Activated CD8-positive, alpha-beta T cell treated with anti-CD3 and anti-CD28 coated beads, Interleukin-2, amount 10 ng/mL, durations not matched to agents 7 days and 5 days (primary cell): ENCODE measurements at regions not wholly inside any gene's neighbourhood (a gene's known extent, or its start where the extent isn't known, plus 50 kb on each side); places are given as distances from the start of the nearest gene placed in this dataset.

ENCODE experiments used
- ATAC-seq: fragments of 150-1000 bp; cut with Tn5 transposase; one replicate; pipeline ENCODE4 v1.10.0; 2021; ENCODE audit warnings: moderate library complexity
- CTCF ChIA-PET: fragments of 350-600 bp; sonication (Branson Sonifier 250); formaldehyde crosslinking; loops from one replicate; lab custom pipeline; 2021; ENCODE audit warnings: antibody characterized with exemption; lab: Charles Lee
- POLR2A ChIA-PET: fragments of 350-600 bp; sonication (Branson Sonifier 250); formaldehyde crosslinking; loops from one replicate; lab custom pipeline; 2021; ENCODE audit warnings: antibody characterized with exemption; lab: Charles Lee
- DNase-seq: peaks from one replicate; pipeline ENCODE4 v3.0.0-alpha.2; 2020
- H3K27ac Mint-ChIP-seq: one replicate; pipeline ENCODE4 v1.8.0; 2021; ENCODE audit warnings: mild to moderate bottlenecking, mixed read lengths
- H3K27me3 Mint-ChIP-seq: one replicate; pipeline ENCODE4 v1.8.0; 2021; ENCODE audit warnings: low read depth, mixed read lengths
- H3K36me3 Mint-ChIP-seq: one replicate; pipeline ENCODE4 v1.8.0; 2021; ENCODE audit warnings: low read depth, mixed read lengths
- H3K4me1 Mint-ChIP-seq: one replicate; pipeline ENCODE4 v1.8.0; 2021; ENCODE audit warnings: low read depth, mixed read lengths
- H3K4me3 Mint-ChIP-seq: one replicate; pipeline ENCODE4 v1.8.0; 2021; ENCODE audit warnings: mild to moderate bottlenecking, mixed read lengths
- H3K9me3 Mint-ChIP-seq: one replicate; pipeline ENCODE4 v1.8.0; 2022; ENCODE audit warnings: mixed read lengths; ENCODE audit not compliant: insufficient read depth

GRCh38 chr21:43283136-43283924 lies 114.5 kb downstream of the CRYAA start:
- peaks cover 10% of the 10 kb centered on the region for H3K4me1 Mint-ChIP-seq
- POLR2A ChIA-PET = no interaction called here
- no peaks in the 10 kb centered on the region for H3K9me3 Mint-ChIP-seq
- H3K4me3 Mint-ChIP-seq = no peak overlapping the region
- ATAC-seq (no peak), DNase-seq (no peak)
- H3K27me3 Mint-ChIP-seq = peaks cover under 1% of the 10 kb centered on the region
- CTCF ChIA-PET = no interaction called here
- H3K36me3 Mint-ChIP-seq = no peaks in the 10 kb centered on the region
- H3K27ac Mint-ChIP-seq = no peak overlapping the region

- Mint-ChIP-seq H3K4me3 (no peak overlapping the region), H3K27ac (no peak overlapping the region), H3K9me3 (no peaks in the 10 kb centered on the region), H3K4me1 (peaks cover 9% of the 10 kb centered on the region), H3K27me3 (peaks cover 7% of the 10 kb centered on the region), H3K36me3 (no peaks in the 10 kb centered on the region)
- ATAC-seq = no peak
- POLR2A ChIA-PET = no interaction called here
- CTCF ChIA-PET = no interaction called here
- DNase-seq = no peak
Measured at GRCh38 chr21:43282358-43283120, 113.7 kb downstream of the CRYAA start.

- DNase-seq (no peak), ATAC-seq (no peak)
- H3K4me1 Mint-ChIP-seq = peaks cover 2% of the 10 kb centered on the region
- ChIA-PET POLR2A (no interaction called here), CTCF (no interaction called here)
- no peaks in the 10 kb centered on the region for H3K9me3 Mint-ChIP-seq
- no peak overlapping the region for H3K4me3 Mint-ChIP-seq
- no peak overlapping the region for H3K27ac Mint-ChIP-seq
- H3K36me3 Mint-ChIP-seq = no peaks in the 10 kb centered on the region
- peaks cover 7% of the 10 kb centered on the region for H3K27me3 Mint-ChIP-seq
Measured at GRCh38 chr21:43281661-43282357, 113.0 kb downstream of the CRYAA start.

- H3K36me3 Mint-ChIP-seq = no peaks in the 10 kb centered on the region
- ATAC-seq = no peak
- DNase-seq = no peak
- H3K9me3 Mint-ChIP-seq = no peaks in the 10 kb centered on the region
- H3K27ac Mint-ChIP-seq = no peak overlapping the region
- ChIA-PET CTCF (no interaction called here), POLR2A (no interaction called here)
- no peaks in the 10 kb centered on the region for H3K4me1 Mint-ChIP-seq
- no peak overlapping the region for H3K4me3 Mint-ChIP-seq
- H3K27me3 Mint-ChIP-seq = peaks cover 13% of the 10 kb centered on the region
Measured at GRCh38 chr21:43280949-43281633, 112.3 kb downstream of the CRYAA start.

- no peaks in the 10 kb centered on the region for H3K4me1 Mint-ChIP-seq
- no peak for ATAC-seq
- no peaks in the 10 kb centered on the region for H3K36me3 Mint-ChIP-seq
- H3K9me3 Mint-ChIP-seq = no peaks in the 10 kb centered on the region
- no peak overlapping the region for H3K4me3 Mint-ChIP-seq
- ChIA-PET CTCF (no interaction called here), POLR2A (no interaction called here)
- no peak for DNase-seq
- peaks cover 18% of the 10 kb centered on the region for H3K27me3 Mint-ChIP-seq
- H3K27ac Mint-ChIP-seq = no peak overlapping the region
Measured at GRCh38 chr21:43279578-43279894, 110.7 kb downstream of the CRYAA start.

- ChIA-PET POLR2A (interaction anchor here (0.6 kb wide), 1 partner anchor 21 kb away, joined by 3 read pairs; no protein-coding TSS in a partner anchor), CTCF (no interaction called here)
- H3K27me3 Mint-ChIP-seq = peaks cover 18% of the 10 kb centered on the region
Measured at GRCh38 chr21:43278766-43279577, 110.2 kb downstream of the CRYAA start.

GRCh38 chr21:43278359-43278758 lies 109.6 kb downstream of the CRYAA start:
- DNase-seq (no peak), ATAC-seq (no peak)
- no peaks in the 10 kb centered on the region for H3K36me3 Mint-ChIP-seq
- H3K27me3 Mint-ChIP-seq = peaks cover 18% of the 10 kb centered on the region
- H3K9me3 Mint-ChIP-seq = no peaks in the 10 kb centered on the region
- no peak overlapping the region for H3K4me3 Mint-ChIP-seq
- no peak overlapping the region for H3K27ac Mint-ChIP-seq
- H3K4me1 Mint-ChIP-seq = no peaks in the 10 kb centered on the region
- ChIA-PET CTCF (no interaction called here), POLR2A (interaction anchor here (0.6 kb wide), 1 partner anchor 21 kb away, joined by 3 read pairs; no protein-coding TSS in a partner anchor)

More at GRCh38 chr21:43278766-43279577, 110.2 kb downstream of the CRYAA start:
- Mint-ChIP-seq H3K27ac (no peak overlapping the region), H3K36me3 (no peaks in the 10 kb centered on the region), H3K4me1 (no peaks in the 10 kb centered on the region), H3K4me3 (no peak overlapping the region), H3K9me3 (no peaks in the 10 kb centered on the region)
- ATAC-seq (no peak), DNase-seq (no peak)

- CTCF ChIA-PET = no interaction called here
- no peak for DNase-seq
- no peak for ATAC-seq
Measured at GRCh38 chr21:43277481-43278351, 108.9 kb downstream of the CRYAA start.

GRCh38 chr21:43276811-43277210 lies 108.0 kb downstream of the CRYAA start:
- Mint-ChIP-seq H3K27ac (no peak overlapping the region), H3K4me3 (no peak overlapping the region), H3K36me3 (no peaks in the 10 kb centered on the region), H3K9me3 (no peaks in the 10 kb centered on the region), H3K27me3 (peaks cover 18% of the 10 kb centered on the region), H3K4me1 (no peaks in the 10 kb centered on the region)
- POLR2A ChIA-PET = no interaction called here
- CTCF ChIA-PET = no interaction called here
- DNase-seq (no peak), ATAC-seq (no peak)

More at GRCh38 chr21:43277481-43278351, 108.9 kb downstream of the CRYAA start:
- Mint-ChIP-seq H3K9me3 (no peaks in the 10 kb centered on the region), H3K27me3 (peaks cover 18% of the 10 kb centered on the region), H3K4me1 (no peaks in the 10 kb centered on the region), H3K27ac (peak overlapping the region; percentile 20), H3K36me3 (no peaks in the 10 kb centered on the region), H3K4me3 (no peak overlapping the region)
- POLR2A ChIA-PET = interaction anchor here (0.6 kb wide), 1 partner anchor 67 kb away, joined by 3 read pairs; no protein-coding TSS in a partner anchor

GRCh38 chr21:43275421-43276211 lies 106.8 kb downstream of the CRYAA start:
- Mint-ChIP-seq H3K27ac (no peak overlapping the region), H3K36me3 (no peaks in the 10 kb centered on the region), H3K4me3 (no peak overlapping the region), H3K27me3 (peaks cover 18% of the 10 kb centered on the region), H3K4me1 (no peaks in the 10 kb centered on the region), H3K9me3 (no peaks in the 10 kb centered on the region)
- CTCF ChIA-PET = no interaction called here
- POLR2A ChIA-PET = no interaction called here
- no peak for ATAC-seq
- no peak for DNase-seq
